SK-N-SH (cell line): ENCODE measurements at regions not wholly inside any gene's neighbourhood (a gene's known extent, or its start where the extent isn't known, plus 50 kb on each side); places are given as distances from the start of the nearest gene placed in this dataset.

Source experiments
- CTCF ChIA-PET: fragments of 300-600, 350-600 bp; formaldehyde crosslinking; extraction: SDS; loops from one replicate; lab custom pipeline; 2021; lab: Yijun Ruan, JAX
- POLR2A ChIA-PET: fragments of 350-600 bp; sonication (Branson Sonifier 250); formaldehyde crosslinking; extraction: SDS; loops from one replicate; lab custom pipeline; 2020; ENCODE audit warnings: antibody characterized with exemption, inconsistent platforms; lab: Yijun Ruan, JAX
- DNase-seq: peaks from one replicate; pipeline ENCODE4 v3.0.0; 2012
- H2AFZ ChIP-seq: fragments of 200-600 bp; sonication (generic); 2 replicates; pipeline ENCODE4 v1.8.1; 2016; ENCODE audit warnings: antibody characterized with exemption, mild to moderate bottlenecking, low read depth
- H3F3A ChIP-seq: fragments of 200-600 bp; sonication (generic); replicated peaks from 2 replicates; pipeline ENCODE3; 2016; ENCODE audit warnings: antibody characterized with exemption, mild to moderate bottlenecking; ENCODE audit not compliant: insufficient read depth
- H3K27ac ChIP-seq, 2 experiments: fragments of 200-500 bp in 1 of 2; fragments of 200-600 bp in 1 of 2; sonication (Bioruptor generic) in 1 of 2; sonication (generic), shearing (Covaris generic) in 1 of 2; 2 replicates each; pipeline versions ENCODE4 v1.5.1 to v1.6.1; 2014 to 2016; ENCODE audit warnings: low read depth in 2 of 2, inconsistent platforms in 1 of 2, low read length in 1 of 2, mild to moderate bottlenecking in 1 of 2, mixed read lengths in 1 of 2
- H3K27me3 ChIP-seq: fragments of 200-600 bp; sonication (generic), shearing (Covaris generic); 2 replicates; pipeline ENCODE4 v1.6.1; 2016; ENCODE audit warnings: mixed run types; ENCODE audit not compliant: insufficient read depth
- H3K36me3 ChIP-seq, 2 experiments: fragments of 200-500 bp in 1 of 2; fragments of 200-600 bp in 1 of 2; sonication (Bioruptor generic) in 1 of 2; sonication (generic) in 1 of 2; replicated peaks in 1 of 2; 2 replicates each; pipeline versions ENCODE3 to v1.5.1; 2014 to 2016; ENCODE audit warnings: low read length in 1 of 2, mild to moderate bottlenecking in 1 of 2; ENCODE audit not compliant: insufficient read depth in 2 of 2, control insufficient read depth in 1 of 2
- H3K4me1 ChIP-seq, 2 experiments: fragments of 200-500 bp in 1 of 2; fragments of 200-600 bp in 1 of 2; sonication (Bioruptor generic) in 1 of 2; sonication (generic), shearing (Covaris generic) in 1 of 2; 2 replicates each; pipeline versions ENCODE4 v1.5.1 to v1.6.1; 2014 to 2016; ENCODE audit warnings: low read depth in 1 of 2, low read length in 1 of 2, mixed run types in 1 of 2; ENCODE audit not compliant: insufficient read depth in 2 of 2, control insufficient read depth in 1 of 2
- H3K4me2 ChIP-seq: fragments of 200-600 bp; sonication (generic), shearing (Covaris generic); 2 replicates; pipeline ENCODE4 v1.6.1; 2017; ENCODE audit warnings: mixed run types
- H3K4me3 ChIP-seq, 2 experiments: fragments of 200-500 bp in 1 of 2; fragments of 200-600 bp in 1 of 2; sonication (Bioruptor generic) in 1 of 2; sonication (generic), shearing (Covaris generic) in 1 of 2; 2 replicates each; pipeline versions ENCODE4 v1.5.1 to v1.8.1; 2014 to 2016; ENCODE audit warnings: low read depth in 2 of 2, inconsistent platforms in 1 of 2, low read length in 1 of 2, mild to moderate bottlenecking in 1 of 2, mixed read lengths in 1 of 2, moderate library complexity in 1 of 2
- H3K79me2 ChIP-seq: fragments of 200-600 bp; sonication (generic); 2 replicates; pipeline ENCODE4 v1.8.1; 2017; ENCODE audit warnings: mild to moderate bottlenecking; ENCODE audit not compliant: insufficient read depth
- H3K9ac ChIP-seq: fragments of 200-600 bp; sonication (generic); 2 replicates; pipeline ENCODE4 v1.6.1; 2017; ENCODE audit warnings: mixed run types
- H3K9me2 ChIP-seq: fragments of 200-600 bp; sonication (generic); 2 replicates; pipeline ENCODE4 v1.6.1; 2017; ENCODE audit warnings: mixed run types
- H3K9me3 ChIP-seq: fragments of 200-600 bp; sonication (generic); 2 replicates; pipeline ENCODE4 v1.6.1; 2017; ENCODE audit warnings: mixed run types, mild to moderate bottlenecking, moderate library complexity
- H4K20me1 ChIP-seq: fragments of 200-600 bp; sonication (generic); 2 replicates; pipeline ENCODE4 v1.6.1; 2017; ENCODE audit warnings: mild to moderate bottlenecking, mixed run types; ENCODE audit not compliant: insufficient read depth
- EP300 ChIP-seq, 2 experiments: IDR thresholded peaks; 2 replicates each; pipeline versions ENCODE4 v1.4.0 to v1.6.1; 2012; ENCODE audit warnings: borderline replicate concordance in 1 of 2, low read depth in 1 of 2, low read length in 1 of 2
- EZH2phosphoT487 ChIP-seq: fragments of 200-600 bp; sonication (generic); IDR thresholded peaks from 2 replicates; pipeline ENCODE4 v1.6.1; 2017; ENCODE audit warnings: low read depth, mixed run types, mild to moderate bottlenecking, antibody characterized with exemption, moderate library complexity, borderline replicate concordance
- FOXM1 ChIP-seq: IDR thresholded peaks from 2 replicates; pipeline ENCODE4 v1.4.0; 2012; ENCODE audit warnings: low read depth, mild to moderate bottlenecking
- JUND ChIP-seq: IDR thresholded peaks from 2 replicates; pipeline ENCODE4 v1.4.0; 2012
- MEF2A ChIP-seq: IDR thresholded peaks from 2 replicates; pipeline ENCODE4 v1.4.0; 2012; ENCODE audit warnings: low read depth, borderline replicate concordance
- NFIC ChIP-seq: IDR thresholded peaks from 2 replicates; pipeline ENCODE4 v1.4.0; 2012; ENCODE audit warnings: borderline replicate concordance
- POLR2AphosphoS5 ChIP-seq: IDR thresholded peaks from 2 replicates; pipeline ENCODE4 v1.6.1; 2012; ENCODE audit warnings: low read depth, low read length
- TAF1 ChIP-seq: IDR thresholded peaks from 2 replicates; pipeline ENCODE4 v1.6.1; 2012; ENCODE audit warnings: low read depth, mild to moderate bottlenecking, low read length, moderate library complexity, borderline replicate concordance
- TCF12 ChIP-seq: IDR thresholded peaks from 2 replicates; pipeline ENCODE4 v1.4.0; 2012
- WGBS: methylation state at CpG from one replicate; pipeline ENCODE4 v1.1.6; 2017; ENCODE audit warnings: low lambda C conversion rate; 5-methylcytosine and 5-hydroxymethylcytosine counted together
- TF ChIP-seq, protein P1 (sequence below): fragments of 150-350 bp; IDR thresholded peaks from 2 replicates; pipeline ENCODE4 v1.6.1; 2017; ENCODE audit warnings: antibody characterized with exemption, low read length, low read depth, borderline replicate concordance
- TF ChIP-seq, protein P2 (sequence below): IDR thresholded peaks from 2 replicates; pipeline ENCODE4; 2012

GRCh38 chr7:41837916-41838315, 135.0 kb upstream of the INHBA start:
- Histone ChIP-seq H3F3A (peaks cover 18% of the 10 kb centered on the region), H3K27ac (no peak overlapping the region), H3K79me2 (no peaks in the 10 kb centered on the region), H3K9me2 (no peaks in the 10 kb centered on the region), H4K20me1 (no peaks in the 10 kb centered on the region), H3K36me3 (peaks cover 0 to 2% of the 10 kb centered on the region in 2 experiments), H3K9ac (no peak overlapping the region), H3K4me2 (no peak overlapping the region), H3K4me1 (peaks cover 2 to 17% of the 10 kb centered on the region in 2 experiments; a peak in 2 of 4 replicates), H3K9me3 (0 out of 2 replicates have a peak, but pooled peaks cover 7% of the 10 kb centered on the region), H2AFZ (no peak overlapping the region), H3K27me3 (no peaks in the 10 kb centered on the region), H3K4me3 (no peak overlapping the region)
- ChIA-PET CTCF (no interaction called here), POLR2A (no interaction called here)
- WGBS: 58% methylated on average over 1 of the region's 1 CpG
- TF ChIP-seq, protein P1, sequence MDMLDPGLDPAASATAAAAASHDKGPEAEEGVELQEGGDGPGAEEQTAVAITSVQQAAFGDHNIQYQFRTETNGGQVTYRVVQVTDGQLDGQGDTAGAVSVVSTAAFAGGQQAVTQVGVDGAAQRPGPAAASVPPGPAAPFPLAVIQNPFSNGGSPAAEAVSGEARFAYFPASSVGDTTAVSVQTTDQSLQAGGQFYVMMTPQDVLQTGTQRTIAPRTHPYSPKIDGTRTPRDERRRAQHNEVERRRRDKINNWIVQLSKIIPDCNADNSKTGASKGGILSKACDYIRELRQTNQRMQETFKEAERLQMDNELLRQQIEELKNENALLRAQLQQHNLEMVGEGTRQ: no peak
- TF ChIP-seq NFIC: no peak
- TF ChIP-seq, protein P2, sequence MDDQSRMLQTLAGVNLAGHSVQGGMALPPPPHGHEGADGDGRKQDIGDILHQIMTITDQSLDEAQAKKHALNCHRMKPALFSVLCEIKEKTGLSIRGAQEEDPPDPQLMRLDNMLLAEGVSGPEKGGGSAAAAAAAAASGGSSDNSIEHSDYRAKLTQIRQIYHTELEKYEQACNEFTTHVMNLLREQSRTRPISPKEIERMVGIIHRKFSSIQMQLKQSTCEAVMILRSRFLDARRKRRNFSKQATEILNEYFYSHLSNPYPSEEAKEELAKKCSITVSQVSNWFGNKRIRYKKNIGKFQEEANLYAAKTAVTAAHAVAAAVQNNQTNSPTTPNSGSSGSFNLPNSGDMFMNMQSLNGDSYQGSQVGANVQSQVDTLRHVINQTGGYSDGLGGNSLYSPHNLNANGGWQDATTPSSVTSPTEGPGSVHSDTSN: no peak
- no peak for TF ChIP-seq JUND
- no peak for TF ChIP-seq EP300 (IDR thresholded peaks at IDR 0.05; ENCODE audit: borderline replicate concordance in 1 of 2, low read depth in 1 of 2, low read length in 1 of 2)
- DNase-seq: no peak

DNA sequence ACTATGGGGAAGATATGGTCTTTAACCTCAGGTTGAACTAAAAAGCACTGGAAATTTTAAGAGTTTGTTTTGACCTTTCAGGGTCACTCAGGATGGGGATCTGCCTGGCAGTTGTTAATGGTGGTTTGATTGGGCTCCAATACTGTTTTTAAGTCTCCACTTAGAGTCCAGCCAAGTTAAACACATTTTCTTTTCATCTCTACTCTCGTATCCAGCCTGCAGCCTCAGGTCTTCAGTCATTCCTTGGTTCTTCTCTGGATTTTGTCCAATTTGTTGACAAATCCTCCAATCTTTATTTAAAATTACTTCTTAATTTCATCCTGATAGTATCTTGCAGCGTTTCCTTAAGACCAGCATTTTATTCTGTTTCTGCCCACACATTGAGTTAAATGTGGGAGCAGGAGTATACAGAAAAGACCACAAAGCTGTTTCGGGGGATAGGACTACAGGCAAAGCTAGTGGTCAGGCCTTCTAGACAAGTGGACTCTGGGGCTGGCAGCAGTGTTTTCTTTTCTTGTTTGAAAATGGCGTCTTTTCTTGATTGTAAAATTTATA, 133.2 kb upstream of the INHBA start:
- WGBS: 45% methylated on average over 4 of the region's 4 CpGs
- no peaks in the 10 kb centered on the region for H4K20me1 ChIP-seq
- no peaks in the 10 kb centered on the region for H3K9me2 ChIP-seq
- peak overlapping the region; percentile 89 for H2AFZ ChIP-seq
- no peak for DNase-seq
- no peaks in the 10 kb centered on the region for H3K36me3 ChIP-seq
- POLR2A ChIA-PET: no interaction called here
- H3K4me2 ChIP-seq: peak overlapping the region; percentile 65
- H3K4me1 ChIP-seq: peaks cover 2 to 17% of the 10 kb centered on the region in 2 experiments; a peak in 2 of 4 replicates
- TF ChIP-seq POLR2AphosphoS5 (peak; percentile 52; the same call in 1 of the 2 replicates), NFIC (peak; percentile 64), EZH2phosphoT487 (no peak), FOXM1 (0 out of 2 replicates have a peak, but pooled peaks have one; percentile 51), MEF2A (0 out of 2 replicates have a peak, but pooled peaks have one; percentile 5), TCF12 (peak; percentile 25; the same call in 1 of the 2 replicates), JUND (peak; percentile 23; the same call in 1 of the 2 replicates), TAF1 (no peak)
- no peaks in the 10 kb centered on the region for H3K79me2 ChIP-seq
- peaks cover 7% of the 10 kb centered on the region; the same call in 1 of the 2 replicates for H3K9me3 ChIP-seq
- CTCF ChIA-PET: no interaction called here
- H3K9ac ChIP-seq: peak overlapping the region; percentile 49; the same call in 1 of the 2 replicates
- peaks cover 18% of the 10 kb centered on the region for H3F3A ChIP-seq
- H3K27ac ChIP-seq: peak overlapping the region; percentile 50 to 81; a peak in 3 of 4 replicates
- H3K27me3 ChIP-seq: no peaks in the 10 kb centered on the region
- H3K4me3 ChIP-seq: no peak overlapping the region
